Tibial nerve (tissue), 4 donors: ENCODE measurements at regions not wholly inside any gene's neighbourhood (a gene's known extent, or its start where the extent isn't known, plus 50 kb on each side); places are given as distances from the start of the nearest gene placed in this dataset.

Source experiments
- EP300 ChIP-seq, 2 donors: sonication (generic); formaldehyde crosslinking; IDR thresholded peaks; one replicate each; pipeline ENCODE4 v1.6.1; 2017; ENCODE audit warnings: antibody characterized with exemption in 2 of 2, mild to moderate bottlenecking in 1 of 2
- POLR2A ChIP-seq, 2 donors: fragments of 450-650 bp; IDR thresholded peaks; one replicate each; pipeline ENCODE4 v1.6.1; 2017; ENCODE audit warnings: antibody characterized with exemption in 2 of 2, mild to moderate bottlenecking in 2 of 2, moderate library complexity in 2 of 2
- TF ChIP-seq, protein P1 (sequence below), 5 experiments: fragments of 200-600 bp in 3 of 5; fragments of 450-650 bp in 2 of 5; sonication (generic) in 3 of 5; IDR thresholded peaks; one replicate each; pipeline ENCODE4 v1.5.1; 2016 to 2019; ENCODE audit warnings: antibody characterized with exemption in 5 of 5, mild to moderate bottlenecking in 3 of 5, moderate library complexity in 2 of 5

GRCh38 chr3:24802614-24803013 lies 308.0 kb upstream of the THRB start:
- TF ChIP-seq POLR2A (IDR thresholded peaks at IDR 0.05), result no peak
- TF ChIP-seq, protein P1, sequence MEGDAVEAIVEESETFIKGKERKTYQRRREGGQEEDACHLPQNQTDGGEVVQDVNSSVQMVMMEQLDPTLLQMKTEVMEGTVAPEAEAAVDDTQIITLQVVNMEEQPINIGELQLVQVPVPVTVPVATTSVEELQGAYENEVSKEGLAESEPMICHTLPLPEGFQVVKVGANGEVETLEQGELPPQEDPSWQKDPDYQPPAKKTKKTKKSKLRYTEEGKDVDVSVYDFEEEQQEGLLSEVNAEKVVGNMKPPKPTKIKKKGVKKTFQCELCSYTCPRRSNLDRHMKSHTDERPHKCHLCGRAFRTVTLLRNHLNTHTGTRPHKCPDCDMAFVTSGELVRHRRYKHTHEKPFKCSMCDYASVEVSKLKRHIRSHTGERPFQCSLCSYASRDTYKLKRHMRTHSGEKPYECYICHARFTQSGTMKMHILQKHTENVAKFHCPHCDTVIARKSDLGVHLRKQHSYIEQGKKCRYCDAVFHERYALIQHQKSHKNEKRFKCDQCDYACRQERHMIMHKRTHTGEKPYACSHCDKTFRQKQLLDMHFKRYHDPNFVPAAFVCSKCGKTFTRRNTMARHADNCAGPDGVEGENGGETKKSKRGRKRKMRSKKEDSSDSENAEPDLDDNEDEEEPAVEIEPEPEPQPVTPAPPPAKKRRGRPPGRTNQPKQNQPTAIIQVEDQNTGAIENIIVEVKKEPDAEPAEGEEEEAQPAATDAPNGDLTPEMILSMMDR (IDR thresholded peaks at IDR 0.05), result no peak
- TF ChIP-seq EP300 (IDR thresholded peaks at IDR 0.05), result no peak
